CD8-positive, alpha-beta memory T cell (primary cell): ENCODE measurements at regions not wholly inside any gene's neighbourhood (a gene's known extent, or its start where the extent isn't known, plus 50 kb on each side); places are given as distances from the start of the nearest gene placed in this dataset.

Experiments used
- CTCF ChIA-PET: fragments of 350-600 bp; sonication (Branson Sonifier 250); formaldehyde crosslinking; loops from one replicate; lab custom pipeline; 2021; ENCODE audit warnings: antibody characterized with exemption; lab: Charles Lee
- POLR2A ChIA-PET: fragments of 350-600 bp; sonication (Branson Sonifier 250); formaldehyde crosslinking; loops from one replicate; lab custom pipeline; 2021; ENCODE audit warnings: antibody characterized with exemption; lab: Charles Lee
- DNase-seq, 5 donors: peaks; one replicate each; pipeline versions ENCODE4 v3.0.0 to v3.0.0-alpha.2; 2020 to 2022; ENCODE audit warnings: mixed read lengths in 1 of 5
- H3K27ac ChIP-seq: one replicate; pipeline ENCODE4 v1.7.0; 2013; ENCODE audit warnings: low read depth, mild to moderate bottlenecking, low read length, moderate library complexity
- H3K27me3 ChIP-seq: 2 replicates; pipeline ENCODE4 v1.7.0; 2013; ENCODE audit warnings: low read length, mild to moderate bottlenecking; ENCODE audit not compliant: insufficient read depth, poor library complexity, severe bottlenecking
- H3K36me3 ChIP-seq: 2 replicates; pipeline ENCODE4 v1.7.0; 2013; ENCODE audit warnings: mild to moderate bottlenecking, low read length, moderate library complexity; ENCODE audit not compliant: insufficient read depth
- H3K4me1 ChIP-seq: 2 replicates; pipeline ENCODE4 v1.7.0; 2013; ENCODE audit warnings: mild to moderate bottlenecking, low read length, moderate library complexity; ENCODE audit not compliant: insufficient read depth
- H3K4me3 ChIP-seq: 2 replicates; pipeline ENCODE4 v1.7.0; 2013; ENCODE audit warnings: mild to moderate bottlenecking, low read length
- H3K9me3 ChIP-seq: 2 replicates; pipeline ENCODE4 v1.7.0; 2013; ENCODE audit warnings: mild to moderate bottlenecking, low read length
- H3K27ac Mint-ChIP-seq, 8 donors: one replicate each; pipeline ENCODE4 v1.8.0; 2020 to 2021; ENCODE audit warnings: mixed read lengths in 8 of 8, mild to moderate bottlenecking in 6 of 8, inconsistent platforms in 3 of 8, moderate library complexity in 3 of 8
- H3K27me3 Mint-ChIP-seq, 2 donors: one replicate each; pipeline ENCODE4 v1.8.0; 2020 to 2021; ENCODE audit warnings: mixed read lengths in 2 of 2, mild to moderate bottlenecking in 1 of 2, moderate library complexity in 1 of 2
- H3K36me3 Mint-ChIP-seq, 3 donors: one replicate each; pipeline ENCODE4 v1.8.0; 2020 to 2021; ENCODE audit warnings: mixed read lengths in 3 of 3, inconsistent platforms in 1 of 3, mild to moderate bottlenecking in 1 of 3
- H3K4me1 Mint-ChIP-seq, 3 donors: one replicate each; pipeline ENCODE4 v1.8.0; 2020 to 2021; ENCODE audit warnings: mixed read lengths in 3 of 3, inconsistent platforms in 1 of 3, mild to moderate bottlenecking in 1 of 3
- H3K4me3 Mint-ChIP-seq, 7 donors: one replicate each; pipeline ENCODE4 v1.8.0; 2020 to 2021; ENCODE audit warnings: mixed read lengths in 7 of 7, mild to moderate bottlenecking in 6 of 7, moderate library complexity in 4 of 7, inconsistent platforms in 2 of 7
- H3K9me3 Mint-ChIP-seq, 5 donors: one replicate each; pipeline ENCODE4 v1.8.0; 2020 to 2022; ENCODE audit warnings: mixed read lengths in 5 of 5, mild to moderate bottlenecking in 3 of 5, moderate library complexity in 2 of 5, inconsistent platforms in 1 of 5

GRCh38 chr5:89450149-89450538 lies 567.2 kb upstream of the MEF2C start:
- ChIA-PET CTCF (no interaction called here), POLR2A (no interaction called here)
- no peaks in the 10 kb centered on the region for H3K27me3 ChIP-seq
- H3K4me1 ChIP-seq, result no peaks in the 10 kb centered on the region
- H3K9me3 ChIP-seq, result no peaks in the 10 kb centered on the region
- Mint-ChIP-seq H3K27me3 (no peaks in the 10 kb centered on the region), H3K9me3 (peaks cover 0 to 8% (median 2%) of the 10 kb centered on the region in 5 donors), H3K36me3 (no peaks in the 10 kb centered on the region), H3K4me1 (no peaks in the 10 kb centered on the region), H3K27ac (no peak overlapping the region), H3K4me3 (no peak overlapping the region)
- no peak overlapping the region for H3K4me3 ChIP-seq
- H3K36me3 ChIP-seq, result no peaks in the 10 kb centered on the region
- no peak overlapping the region for H3K27ac ChIP-seq
- no peak for DNase-seq

GRCh38 chr5:89449392-89450148 lies 566.6 kb upstream of the MEF2C start:
- Mint-ChIP-seq H3K4me1 (no peaks in the 10 kb centered on the region), H3K27me3 (no peaks in the 10 kb centered on the region), H3K36me3 (no peaks in the 10 kb centered on the region), H3K4me3 (no peak overlapping the region), H3K9me3 (peaks cover 0 to 3% (median 2%) of the 10 kb centered on the region in 5 donors), H3K27ac (no peak overlapping the region)
- POLR2A ChIA-PET, result no interaction called here
- Histone ChIP-seq H3K36me3 (no peaks in the 10 kb centered on the region), H3K27ac (no peak overlapping the region), H3K4me3 (no peak overlapping the region), H3K4me1 (no peaks in the 10 kb centered on the region), H3K9me3 (no peaks in the 10 kb centered on the region), H3K27me3 (no peaks in the 10 kb centered on the region)
- no peak for DNase-seq
- CTCF ChIA-PET, result no interaction called here

- no peaks in the 10 kb centered on the region for H3K9me3 ChIP-seq
- ChIA-PET CTCF (no interaction called here), POLR2A (no interaction called here)
- no peak overlapping the region for H3K27ac ChIP-seq
- no peak overlapping the region for H3K27ac Mint-ChIP-seq
- H3K4me3 Mint-ChIP-seq, result no peak overlapping the region
- H3K4me1 Mint-ChIP-seq, result no peaks in the 10 kb centered on the region
- no peaks in the 10 kb centered on the region for H3K4me1 ChIP-seq
- no peaks in the 10 kb centered on the region for H3K27me3 Mint-ChIP-seq
- no peaks in the 10 kb centered on the region for H3K27me3 ChIP-seq
- no peak for DNase-seq
- H3K4me3 ChIP-seq, result no peak overlapping the region
- no peaks in the 10 kb centered on the region for H3K36me3 Mint-ChIP-seq
- H3K9me3 Mint-ChIP-seq, result peaks cover 0 to 3% (median 0%) of the 10 kb centered on the region in 5 donors
- H3K36me3 ChIP-seq, result no peaks in the 10 kb centered on the region
Measured at GRCh38 chr5:89447027-89447426, 564.0 kb upstream of the MEF2C start.

GRCh38 chr5:89445106-89445745 lies 562.2 kb upstream of the MEF2C start:
- no peaks in the 10 kb centered on the region for H3K36me3 Mint-ChIP-seq
- H3K27me3 ChIP-seq, result no peaks in the 10 kb centered on the region
- DNase-seq, result no peak
- no peaks in the 10 kb centered on the region for H3K27me3 Mint-ChIP-seq
- H3K27ac ChIP-seq, result no peak overlapping the region
- no peaks in the 10 kb centered on the region for H3K4me1 Mint-ChIP-seq
- ChIA-PET CTCF (no interaction called here), POLR2A (no interaction called here)
- no peak overlapping the region for H3K4me3 Mint-ChIP-seq
- H3K36me3 ChIP-seq, result no peaks in the 10 kb centered on the region
- H3K27ac Mint-ChIP-seq, result no peak overlapping the region
- no peaks in the 10 kb centered on the region for H3K9me3 Mint-ChIP-seq
- no peaks in the 10 kb centered on the region for H3K4me1 ChIP-seq
- H3K9me3 ChIP-seq, result no peaks in the 10 kb centered on the region
- H3K4me3 ChIP-seq, result no peak overlapping the region

- Histone ChIP-seq H3K9me3 (no peaks in the 10 kb centered on the region), H3K4me3 (no peak overlapping the region), H3K27ac (no peak overlapping the region), H3K27me3 (no peaks in the 10 kb centered on the region), H3K4me1 (no peaks in the 10 kb centered on the region), H3K36me3 (no peaks in the 10 kb centered on the region)
- no peak for DNase-seq
- no peak overlapping the region for H3K4me3 Mint-ChIP-seq
- ChIA-PET POLR2A (no interaction called here), CTCF (no interaction called here)
- H3K36me3 Mint-ChIP-seq, result no peaks in the 10 kb centered on the region
- H3K9me3 Mint-ChIP-seq, result no peaks in the 10 kb centered on the region
- no peaks in the 10 kb centered on the region for H3K27me3 Mint-ChIP-seq
- H3K4me1 Mint-ChIP-seq, result no peaks in the 10 kb centered on the region
- H3K27ac Mint-ChIP-seq, result no peak overlapping the region
Measured at GRCh38 chr5:89444088-89444487, 561.1 kb upstream of the MEF2C start.

- no peaks in the 10 kb centered on the region for H3K36me3 ChIP-seq
- H3K27me3 ChIP-seq, result no peaks in the 10 kb centered on the region
- no peaks in the 10 kb centered on the region for H3K4me1 Mint-ChIP-seq
- H3K27ac ChIP-seq, result no peak overlapping the region
- no peak overlapping the region for H3K4me3 Mint-ChIP-seq
- no peaks in the 10 kb centered on the region for H3K9me3 ChIP-seq
- peaks cover 0 to 3% (median 0%) of the 10 kb centered on the region in 5 donors for H3K9me3 Mint-ChIP-seq
- no peaks in the 10 kb centered on the region for H3K36me3 Mint-ChIP-seq
- no peaks in the 10 kb centered on the region for H3K27me3 Mint-ChIP-seq
- ChIA-PET POLR2A (no interaction called here), CTCF (no interaction called here)
- no peak for DNase-seq
- no peak overlapping the region for H3K27ac Mint-ChIP-seq
- no peak overlapping the region for H3K4me3 ChIP-seq
- no peaks in the 10 kb centered on the region for H3K4me1 ChIP-seq
Measured at GRCh38 chr5:89443508-89443907, 560.5 kb upstream of the MEF2C start.

GRCh38 chr5:89441965-89442364 lies 559.0 kb upstream of the MEF2C start:
- H3K4me1 Mint-ChIP-seq, result no peaks in the 10 kb centered on the region
- Histone ChIP-seq H3K4me3 (no peak overlapping the region), H3K9me3 (no peaks in the 10 kb centered on the region), H3K36me3 (no peaks in the 10 kb centered on the region), H3K4me1 (no peaks in the 10 kb centered on the region), H3K27ac (no peak overlapping the region), H3K27me3 (no peaks in the 10 kb centered on the region)
- no peak for DNase-seq
- no peaks in the 10 kb centered on the region for H3K27me3 Mint-ChIP-seq
- no peaks in the 10 kb centered on the region for H3K36me3 Mint-ChIP-seq
- ChIA-PET POLR2A (no interaction called here), CTCF (no interaction called here)
- H3K27ac Mint-ChIP-seq, result no peak overlapping the region
- no peak overlapping the region for H3K4me3 Mint-ChIP-seq
- peaks cover 0 to 6% (median 0%) of the 10 kb centered on the region in 5 donors for H3K9me3 Mint-ChIP-seq

- no peak overlapping the region for H3K4me3 ChIP-seq
- Mint-ChIP-seq H3K36me3 (no peaks in the 10 kb centered on the region), H3K9me3 (peaks cover 0 to 6% (median 0%) of the 10 kb centered on the region in 5 donors), H3K4me3 (no peak overlapping the region), H3K4me1 (no peaks in the 10 kb centered on the region), H3K27me3 (no peaks in the 10 kb centered on the region), H3K27ac (no peak overlapping the region)
- no peaks in the 10 kb centered on the region for H3K4me1 ChIP-seq
- no peak overlapping the region for H3K27ac ChIP-seq
- DNase-seq, result no peak
- no peaks in the 10 kb centered on the region for H3K27me3 ChIP-seq
- H3K36me3 ChIP-seq, result no peaks in the 10 kb centered on the region
- no peaks in the 10 kb centered on the region for H3K9me3 ChIP-seq
- CTCF ChIA-PET, result no interaction called here
- POLR2A ChIA-PET, result no interaction called here
Measured at GRCh38 chr5:89440670-89441069, 557.7 kb upstream of the MEF2C start.
